ENCODE measurements at regions not wholly inside any gene's neighbourhood (a gene's known extent, or its start where the extent isn't known, plus 50 kb on each side); places are given as distances from the start of the nearest gene placed in this dataset.

DNA sequence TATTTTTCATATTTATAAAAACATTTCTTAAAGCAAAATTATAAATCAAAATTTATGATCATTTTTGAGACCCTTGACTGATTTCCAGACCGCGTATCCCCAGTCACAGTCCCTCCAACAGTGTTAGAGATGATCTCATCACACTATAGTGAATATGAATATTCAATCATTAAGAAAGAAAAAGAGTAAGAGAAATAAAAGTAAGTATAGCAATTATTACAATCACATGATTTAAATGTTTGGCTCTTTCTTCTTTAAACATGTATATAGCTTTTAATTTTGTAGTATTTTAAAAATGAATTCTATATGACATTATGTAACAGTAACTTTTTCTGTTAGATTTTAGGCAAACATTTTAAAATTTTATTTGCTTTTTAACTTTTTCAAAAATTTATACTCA, 438.3 kb downstream of the RFPL4B start:
- no peak overlapping the region for H3K27ac ChIP-seq (ENCODE audit: low read depth, low read length)
- peaks cover 13% of the 10 kb centered on the region for H3K4me1 Mint-ChIP-seq (ENCODE audit: low read depth, unreplicated experiment)
- H3K36me3 Mint-ChIP-seq (ENCODE audit: low read depth, unreplicated experiment): no peaks in the 10 kb centered on the region
- no peaks in the 10 kb centered on the region for H3K79me2 ChIP-seq (ENCODE audit: insufficient read depth, low read length)
- H3K4me2 ChIP-seq (ENCODE audit: low read length): no peak overlapping the region
- no peak overlapping the region for H3K4me3 ChIP-seq (ENCODE audit: insufficient read depth, low read depth, low read length)
- FAIRE-seq (no peak), DNase-seq (ENCODE audit: low read depth) (no peak)
- H3K27ac Mint-ChIP-seq (ENCODE audit: unreplicated experiment): no peak overlapping the region
- no peaks in the 10 kb centered on the region for H3K27me3 Mint-ChIP-seq (ENCODE audit: low read depth, unreplicated experiment)
- peaks cover 3% of the 10 kb centered on the region for H3K4me1 ChIP-seq (ENCODE audit: insufficient read depth, low read length)
- no peaks in the 10 kb centered on the region for H3K27me3 ChIP-seq (ENCODE audit: insufficient read depth, low read length)
- no peaks in the 10 kb centered on the region for H3K36me3 ChIP-seq (ENCODE audit: insufficient read depth, low read length)
- TF ChIP-seq, protein P1, sequence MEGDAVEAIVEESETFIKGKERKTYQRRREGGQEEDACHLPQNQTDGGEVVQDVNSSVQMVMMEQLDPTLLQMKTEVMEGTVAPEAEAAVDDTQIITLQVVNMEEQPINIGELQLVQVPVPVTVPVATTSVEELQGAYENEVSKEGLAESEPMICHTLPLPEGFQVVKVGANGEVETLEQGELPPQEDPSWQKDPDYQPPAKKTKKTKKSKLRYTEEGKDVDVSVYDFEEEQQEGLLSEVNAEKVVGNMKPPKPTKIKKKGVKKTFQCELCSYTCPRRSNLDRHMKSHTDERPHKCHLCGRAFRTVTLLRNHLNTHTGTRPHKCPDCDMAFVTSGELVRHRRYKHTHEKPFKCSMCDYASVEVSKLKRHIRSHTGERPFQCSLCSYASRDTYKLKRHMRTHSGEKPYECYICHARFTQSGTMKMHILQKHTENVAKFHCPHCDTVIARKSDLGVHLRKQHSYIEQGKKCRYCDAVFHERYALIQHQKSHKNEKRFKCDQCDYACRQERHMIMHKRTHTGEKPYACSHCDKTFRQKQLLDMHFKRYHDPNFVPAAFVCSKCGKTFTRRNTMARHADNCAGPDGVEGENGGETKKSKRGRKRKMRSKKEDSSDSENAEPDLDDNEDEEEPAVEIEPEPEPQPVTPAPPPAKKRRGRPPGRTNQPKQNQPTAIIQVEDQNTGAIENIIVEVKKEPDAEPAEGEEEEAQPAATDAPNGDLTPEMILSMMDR (IDR thresholded peaks at IDR 0.05; ENCODE audit: insufficient read depth, low read depth, low read length): no peak
- TF ChIP-seq EZH2 (IDR thresholded peaks at IDR 0.05; ENCODE audit: insufficient read depth, low read length): no peak
- peaks cover 3% of the 10 kb centered on the region for H3K9me3 Mint-ChIP-seq (ENCODE audit: unreplicated experiment)
- H3K9me3 ChIP-seq (ENCODE audit: insufficient read depth, low read depth, low read length): no peaks in the 10 kb centered on the region
- no peaks in the 10 kb centered on the region for H4K20me1 ChIP-seq (ENCODE audit: insufficient read depth, low read length)
- no peak overlapping the region for H3K4me3 Mint-ChIP-seq (ENCODE audit: unreplicated experiment)
- no peak overlapping the region for H2AFZ ChIP-seq (ENCODE audit: low read depth, low read length)
- H3K9ac ChIP-seq (ENCODE audit: low read length): no peak overlapping the region

DNA sequence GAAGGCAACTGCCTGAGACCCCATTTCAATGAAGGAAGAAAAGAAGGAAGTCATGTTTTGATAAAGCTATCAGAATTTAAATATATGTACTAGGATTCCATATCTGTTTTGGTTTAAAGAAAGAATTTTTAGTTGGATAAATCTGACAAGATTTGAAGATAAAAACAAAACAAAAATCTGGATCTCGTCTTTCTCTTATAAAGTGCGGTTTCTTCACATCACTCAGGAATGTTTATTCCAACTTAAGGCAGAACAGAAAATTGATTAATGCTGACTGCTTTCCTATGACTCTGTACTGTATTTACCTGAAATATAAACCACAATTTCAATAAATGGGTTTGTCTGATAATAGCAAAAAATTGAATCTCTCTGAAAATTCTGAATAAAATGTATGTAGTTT, 439.7 kb downstream of the RFPL4B start:
- H3K27me3 Mint-ChIP-seq (ENCODE audit: low read depth, unreplicated experiment): no peaks in the 10 kb centered on the region
- H3K4me1 Mint-ChIP-seq (ENCODE audit: low read depth, unreplicated experiment): peaks cover 4% of the 10 kb centered on the region
- Histone ChIP-seq H2AFZ (ENCODE audit: low read depth, low read length) (no peak overlapping the region), H3K79me2 (ENCODE audit: insufficient read depth, low read length) (no peaks in the 10 kb centered on the region), H3K4me2 (ENCODE audit: low read length) (no peak overlapping the region), H3K4me3 (ENCODE audit: insufficient read depth, low read depth, low read length) (no peak overlapping the region), H3K27me3 (ENCODE audit: insufficient read depth, low read length) (no peaks in the 10 kb centered on the region), H3K27ac (ENCODE audit: low read depth, low read length) (no peak overlapping the region), H3K4me1 (ENCODE audit: insufficient read depth, low read length) (no peaks in the 10 kb centered on the region), H4K20me1 (ENCODE audit: insufficient read depth, low read length) (no peaks in the 10 kb centered on the region), H3K36me3 (ENCODE audit: insufficient read depth, low read length) (no peaks in the 10 kb centered on the region), H3K9me3 (ENCODE audit: insufficient read depth, low read depth, low read length) (no peaks in the 10 kb centered on the region), H3K9ac (ENCODE audit: low read length) (no peak overlapping the region)
- no peak for TF ChIP-seq EZH2 (IDR thresholded peaks at IDR 0.05; ENCODE audit: insufficient read depth, low read length)
- TF ChIP-seq, protein P1 (IDR thresholded peaks at IDR 0.05; ENCODE audit: insufficient read depth, low read depth, low read length): no peak
- H3K9me3 Mint-ChIP-seq (ENCODE audit: unreplicated experiment): peaks cover 3% of the 10 kb centered on the region
- H3K4me3 Mint-ChIP-seq (ENCODE audit: unreplicated experiment): no peak overlapping the region
- peak; percentile 5 for FAIRE-seq
- H3K27ac Mint-ChIP-seq (ENCODE audit: unreplicated experiment): no peak overlapping the region
- DNase-seq (ENCODE audit: low read depth): peak; percentile 29
- H3K36me3 Mint-ChIP-seq (ENCODE audit: low read depth, unreplicated experiment): no peaks in the 10 kb centered on the region

DNA sequence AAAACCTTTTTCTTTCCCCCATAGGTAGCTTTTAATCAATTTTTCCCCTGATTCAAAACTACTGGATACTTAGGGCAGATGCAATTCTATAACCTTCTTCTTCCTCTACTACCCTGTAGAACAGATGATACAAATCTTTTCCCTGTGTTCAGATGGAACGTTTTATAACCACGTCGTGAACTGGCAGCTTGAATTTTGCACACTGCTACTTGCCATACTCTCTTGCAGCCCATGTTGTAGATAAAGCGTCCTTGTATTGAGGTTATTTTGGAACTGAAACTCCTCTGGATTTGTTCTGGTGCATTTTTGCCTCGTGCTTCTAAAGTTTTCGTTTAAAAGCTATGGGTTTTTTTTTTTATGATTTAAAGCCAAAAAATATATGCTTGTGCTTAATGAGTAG, 440.2 kb downstream of the RFPL4B start:
- Mint-ChIP-seq H3K4me3 (ENCODE audit: unreplicated experiment) (no peak overlapping the region), H3K9me3 (ENCODE audit: unreplicated experiment) (peaks cover 3% of the 10 kb centered on the region), H3K27me3 (ENCODE audit: low read depth, unreplicated experiment) (no peaks in the 10 kb centered on the region), H3K4me1 (ENCODE audit: low read depth, unreplicated experiment) (no peaks in the 10 kb centered on the region), H3K27ac (ENCODE audit: unreplicated experiment) (no peak overlapping the region), H3K36me3 (ENCODE audit: low read depth, unreplicated experiment) (no peaks in the 10 kb centered on the region)
- H3K4me1 ChIP-seq (ENCODE audit: insufficient read depth, low read length): no peaks in the 10 kb centered on the region
- no peaks in the 10 kb centered on the region for H3K9me3 ChIP-seq (ENCODE audit: insufficient read depth, low read depth, low read length)
- no peak overlapping the region for H3K4me2 ChIP-seq (ENCODE audit: low read length)
- H3K79me2 ChIP-seq (ENCODE audit: insufficient read depth, low read length): no peaks in the 10 kb centered on the region
- DNase-seq (ENCODE audit: low read depth): no peak
- no peaks in the 10 kb centered on the region for H3K27me3 ChIP-seq (ENCODE audit: insufficient read depth, low read length)
- TF ChIP-seq, protein P1 (IDR thresholded peaks at IDR 0.05; ENCODE audit: insufficient read depth, low read depth, low read length): no peak
- no peak for FAIRE-seq
- H4K20me1 ChIP-seq (ENCODE audit: insufficient read depth, low read length): no peaks in the 10 kb centered on the region
- no peaks in the 10 kb centered on the region for H3K36me3 ChIP-seq (ENCODE audit: insufficient read depth, low read length)
- no peak overlapping the region for H3K27ac ChIP-seq (ENCODE audit: low read depth, low read length)
- H3K4me3 ChIP-seq (ENCODE audit: insufficient read depth, low read depth, low read length): no peak overlapping the region
- no peak overlapping the region for H2AFZ ChIP-seq (ENCODE audit: low read depth, low read length)
- H3K9ac ChIP-seq (ENCODE audit: low read length): no peak overlapping the region
